Panc1 (cell line): ENCODE measurements at regions not wholly inside any gene's neighbourhood (a gene's known extent, or its start where the extent isn't known, plus 50 kb on each side); places are given as distances from the start of the nearest gene placed in this dataset.

Source experiments
- ATAC-seq: fragments of 200-7000 bp; cut with Tn5 transposase; 2 replicates; pipeline ENCODE4 v1.9.1; 2020; ENCODE audit warnings: mild to moderate bottlenecking, moderate library complexity
- BruUV-seq: library from RNA; stranded (reverse); fragments of 400-500 nt; replicated peaks from 2 replicates; lab custom pipeline; 2021; lab: Mats Ljungman, UMichigan
- CTCF ChIA-PET: fragments of 300-600 bp; sonication (Branson Sonifier 250); formaldehyde crosslinking; loops from one replicate; lab custom pipeline; 2022; ENCODE audit warnings: antibody characterized with exemption; lab: Charles Lee
- POLR2A ChIA-PET: fragments of 300-600 bp; sonication (Branson Sonifier 250); formaldehyde crosslinking; loops from one replicate; lab custom pipeline; 2022; ENCODE audit warnings: antibody characterized with exemption; lab: Charles Lee
- DNase-seq: peaks from one replicate; pipeline ENCODE4 v3.0.0-alpha.2; 2010; ENCODE audit warnings: low read depth, low spot score
- H3K27ac ChIP-seq: 2 replicates; pipeline ENCODE4 v1.5.1; 2011; ENCODE audit warnings: mild to moderate bottlenecking, low read length, inconsistent platforms
- H3K27me3 ChIP-seq: fragments of 200-500 bp; sonication (Bioruptor generic); 2 replicates; pipeline ENCODE4 v1.6.0; 2014; ENCODE audit warnings: low read length, inconsistent platforms; ENCODE audit not compliant: control insufficient read depth, insufficient read depth
- H3K36me3 ChIP-seq: fragments of 200-500 bp; sonication (Bioruptor generic); 2 replicates; pipeline ENCODE4 v1.5.1; 2014; ENCODE audit warnings: inconsistent platforms, mild to moderate bottlenecking, low read length, moderate library complexity; ENCODE audit not compliant: control insufficient read depth, insufficient read depth
- H3K4me1 ChIP-seq: 2 replicates; pipeline ENCODE4 v1.5.1; 2011; ENCODE audit warnings: inconsistent platforms, mild to moderate bottlenecking, low read length, moderate library complexity; ENCODE audit not compliant: control insufficient read depth, insufficient read depth
- H3K4me3 ChIP-seq, 2 experiments: 2 replicates each; pipeline ENCODE4 v1.5.1; 2011 to 2012; ENCODE audit warnings: low read depth in 2 of 2, low read length in 2 of 2, mild to moderate bottlenecking in 2 of 2, inconsistent platforms in 1 of 2, moderate library complexity in 1 of 2
- H3K9me3 ChIP-seq: fragments of 200-500 bp; sonication (Bioruptor generic); 2 replicates; pipeline ENCODE4 v1.5.1; 2014; ENCODE audit warnings: low read depth, mild to moderate bottlenecking, inconsistent platforms, low read length, moderate library complexity; ENCODE audit not compliant: control insufficient read depth, insufficient read depth
- CTCF ChIP-seq: fragments of 450-650 bp; IDR thresholded peaks from 2 replicates; pipeline ENCODE4 v1.5.1; 2017; ENCODE audit warnings: mild to moderate bottlenecking
- POLR2AphosphoS5 ChIP-seq: IDR thresholded peaks from 2 replicates; pipeline ENCODE4 v1.6.1; 2012; ENCODE audit warnings: mild to moderate bottlenecking, low read depth, low read length, moderate library complexity
- REST ChIP-seq, 2 experiments: IDR thresholded peaks; 2 replicates each; pipeline ENCODE4 v1.6.1; 2011 to 2012; ENCODE audit warnings: low read depth in 2 of 2, control low read depth in 1 of 2, low read length in 1 of 2, mild to moderate bottlenecking in 1 of 2, moderate library complexity in 1 of 2; ENCODE audit not compliant: insufficient read depth in 1 of 2
- SIN3A ChIP-seq: IDR thresholded peaks from 2 replicates; pipeline ENCODE4 v1.6.1; 2012; ENCODE audit warnings: low read depth, mild to moderate bottlenecking, low read length, moderate library complexity, borderline replicate concordance; ENCODE audit not compliant: insufficient read depth
- TCF7L2 ChIP-seq: IDR thresholded peaks from 2 replicates; pipeline ENCODE4 v1.6.1; 2011; ENCODE audit warnings: mild to moderate bottlenecking, low read depth, low read length, inconsistent platforms
- in situ Hi-C: cut with HindIII; loops from 2 replicates; pipeline ENCODE4 v1.10.0; 2016; ENCODE audit warnings: low sequenced_read_pairs, low pct_unique_long_range_greater_than_20kb
- intact Hi-C: fragments of 100-400 bp; cut with micrococcal nuclease; formaldehyde crosslinking; loops from one replicate; pipeline ENCODE4 v1.10.0; 2022; ENCODE audit not compliant: unreplicated experiment

- intact Hi-C loops: no loop called here
Measured at GRCh38 chr12:25822281-25822680, 136.2 kb upstream of the RASSF8 start.

GRCh38 chr12:25824734-25825133 is 133.7 kb upstream of the RASSF8 start:
- Histone ChIP-seq H3K9me3 (no peaks in the 10 kb centered on the region), H3K27me3 (peaks cover 9% of the 10 kb centered on the region; the same call in 1 of the 2 replicates), H3K27ac (no peak overlapping the region), H3K4me1 (no peaks in the 10 kb centered on the region), H3K4me3 (no peak overlapping the region), H3K36me3 (no peaks in the 10 kb centered on the region)
- no peak for DNase-seq
- in situ Hi-C loops (no loop called here), intact Hi-C loops (no loop called here)
- no TSS peak for BruUV-seq
- ChIA-PET CTCF (no interaction called here), POLR2A (no interaction called here)
- TF ChIP-seq SIN3A (no peak), TCF7L2 (no peak), POLR2AphosphoS5 (no peak), REST (IDR thresholded peaks at IDR 0.05; ENCODE audit: insufficient read depth in 1 of 2, low read depth in 2 of 2, low read length in 1 of 2) (no peak), CTCF (no peak; the same call in 1 of the 2 replicates)
- no peak for ATAC-seq

More at GRCh38 chr12:25822281-25822680, 136.2 kb upstream of the RASSF8 start:
- TF ChIP-seq CTCF (no peak), SIN3A (no peak), REST (IDR thresholded peaks at IDR 0.05; ENCODE audit: insufficient read depth in 1 of 2, low read depth in 2 of 2, low read length in 1 of 2) (no peak), POLR2AphosphoS5 (no peak), TCF7L2 (no peak)
- no TSS peak for BruUV-seq
- no peak for DNase-seq
- in situ Hi-C loops: no loop called here
- H3K4me3 ChIP-seq: no peak overlapping the region
- no peak for ATAC-seq
- no peak overlapping the region for H3K27ac ChIP-seq
- H3K4me1 ChIP-seq: no peaks in the 10 kb centered on the region
- no peaks in the 10 kb centered on the region for H3K9me3 ChIP-seq
- H3K36me3 ChIP-seq: no peaks in the 10 kb centered on the region
- peaks cover 8% of the 10 kb centered on the region; the same call in 1 of the 2 replicates for H3K27me3 ChIP-seq
- CTCF ChIA-PET: no interaction called here
- POLR2A ChIA-PET: no interaction called here
